HG03565 (cell line): ENCODE measurements at regions not wholly inside any gene's neighbourhood (a gene's known extent, or its start where the extent isn't known, plus 50 kb on each side); places are given as distances from the start of the nearest gene placed in this dataset.
"Not testable (repeated sequence)": the region's sequence is repeated elsewhere in the genome, so short reads cannot be mapped to it uniquely, and the experiment has no call there.

Experiments used
- ATAC-seq: cut with Tn5 transposase; IDR thresholded peaks from one replicate; pipeline ENCODE4 v1.9.1; 2021; ENCODE audit warnings: mild to moderate bottlenecking, moderate library complexity; ENCODE audit not compliant: unreplicated experiment

GRCh38 chr2:16248571-16249105 lies 308.3 kb downstream of the MYCN start:
- ATAC-seq: no peak

- ATAC-seq: no peak
Observed at GRCh38 chr2:16247326-16248122, 307.2 kb downstream of the MYCN start.

- ATAC-seq: no peak
Observed at GRCh38 chr2:16246911-16247310, 306.6 kb downstream of the MYCN start.

- no peak for ATAC-seq
Observed at GRCh38 chr2:16246281-16246850, 306.0 kb downstream of the MYCN start.

- ATAC-seq: no peak
Observed at GRCh38 chr2:16245481-16246054, 305.2 kb downstream of the MYCN start.

GRCh38 chr2:16244966-16245320 lies 304.6 kb downstream of the MYCN start:
- no peak for ATAC-seq

GRCh38 chr2:16244153-16244965 lies 304.0 kb downstream of the MYCN start:
- ATAC-seq: no peak

GRCh38 chr2:16243411-16243996 lies 303.2 kb downstream of the MYCN start:
- no peak for ATAC-seq

GRCh38 chr2:16242906-16243305 lies 302.6 kb downstream of the MYCN start:
- no peak for ATAC-seq

- ATAC-seq: no peak
Observed at GRCh38 chr2:16241166-16242160, 301.1 kb downstream of the MYCN start.

GRCh38 chr2:16240402-16240801 lies 300.1 kb downstream of the MYCN start:
- ATAC-seq: no peak

GRCh38 chr2:16239296-16239850 lies 299.0 kb downstream of the MYCN start:
- ATAC-seq: no peak

- no peak for ATAC-seq
Observed at GRCh38 chr2:16238786-16239185, 298.4 kb downstream of the MYCN start.

GRCh38 chr2:16238001-16238761 lies 297.8 kb downstream of the MYCN start:
- no peak for ATAC-seq

- no peak for ATAC-seq
Observed at GRCh38 chr2:16235747-16236146, 295.4 kb downstream of the MYCN start.

GRCh38 chr2:16235291-16235690 lies 294.9 kb downstream of the MYCN start:
- ATAC-seq: not testable (repeated sequence)

- no peak for ATAC-seq
Observed at GRCh38 chr2:16228951-16229350, 288.6 kb downstream of the MYCN start.

GRCh38 chr2:16228471-16228870 lies 288.1 kb downstream of the MYCN start:
- no peak for ATAC-seq
